Fibroblast of gingiva (primary cell): ENCODE measurements at regions not wholly inside any gene's neighbourhood (a gene's known extent, or its start where the extent isn't known, plus 50 kb on each side); places are given as distances from the start of the nearest gene placed in this dataset.
"Not testable (repeated sequence)": the region's sequence is repeated elsewhere in the genome, so short reads cannot be mapped to it uniquely, and the experiment has no call there.

Experiments
- DNase-seq: peaks from one replicate; pipeline ENCODE4 v3.0.0-alpha.2; 2011; ENCODE audit warnings: low read depth

GRCh38 chr3:154678041-154678654 lies 248.2 kb upstream of the GPR149 start:
- DNase-seq: no peak

- no peak for DNase-seq
Observed at GRCh38 chr3:154668835-154669234, 238.8 kb upstream of the GPR149 start.

GRCh38 chr3:154668187-154668586 lies 238.2 kb upstream of the GPR149 start:
- no peak for DNase-seq

- no peak for DNase-seq
Observed at GRCh38 chr3:154666542-154666941, 236.6 kb upstream of the GPR149 start.

- DNase-seq: no peak
Observed at GRCh38 chr3:154664714-154665113, 234.7 kb upstream of the GPR149 start.

- no peak for DNase-seq
Observed at GRCh38 chr3:154662851-154663250, 232.9 kb upstream of the GPR149 start.

- no peak for DNase-seq
Observed at GRCh38 chr3:154660811-154661210, 230.8 kb upstream of the GPR149 start.

GRCh38 chr3:154658000-154658399 lies 228.0 kb upstream of the GPR149 start:
- no peak for DNase-seq

GRCh38 chr3:154657218-154657617 lies 227.2 kb upstream of the GPR149 start:
- DNase-seq: no peak

GRCh38 chr3:154656486-154656885 lies 226.5 kb upstream of the GPR149 start:
- DNase-seq: no peak

- no peak for DNase-seq
Observed at GRCh38 chr3:154642145-154642544, 212.2 kb upstream of the GPR149 start.

- no peak for DNase-seq
Observed at GRCh38 chr3:154625756-154626155, 195.8 kb upstream of the GPR149 start.

GRCh38 chr3:154619621-154620020 lies 189.6 kb upstream of the GPR149 start:
- DNase-seq: not testable (repeated sequence)

GRCh38 chr3:154616298-154616697 lies 186.3 kb upstream of the GPR149 start:
- DNase-seq: no peak

GRCh38 chr3:154615471-154615870 lies 185.5 kb upstream of the GPR149 start:
- DNase-seq: no peak

GRCh38 chr3:154614601-154615000 lies 184.6 kb upstream of the GPR149 start:
- DNase-seq: no peak

- no peak for DNase-seq
Observed at GRCh38 chr3:154614078-154614477, 184.1 kb upstream of the GPR149 start.

- DNase-seq: no peak
Observed at GRCh38 chr3:154602241-154602640, 172.3 kb upstream of the GPR149 start.

GRCh38 chr3:154598166-154598565 lies 168.2 kb upstream of the GPR149 start:
- no peak for DNase-seq

- DNase-seq: no peak
Observed at GRCh38 chr3:154590675-154591384, 160.8 kb upstream of the GPR149 start.

GRCh38 chr3:154588831-154589230 lies 158.8 kb upstream of the GPR149 start:
- DNase-seq: no peak

GRCh38 chr3:154584974-154585373 lies 155.0 kb upstream of the GPR149 start:
- DNase-seq: no peak

GRCh38 chr3:154584041-154584440 lies 154.1 kb upstream of the GPR149 start:
- no peak for DNase-seq

- no peak for DNase-seq
Observed at GRCh38 chr3:154583086-154583634, 153.2 kb upstream of the GPR149 start.
